ENCODE measurements at regions not wholly inside any gene's neighbourhood (a gene's known extent, or its start where the extent isn't known, plus 50 kb on each side); places are given as distances from the start of the nearest gene placed in this dataset.

DNA sequence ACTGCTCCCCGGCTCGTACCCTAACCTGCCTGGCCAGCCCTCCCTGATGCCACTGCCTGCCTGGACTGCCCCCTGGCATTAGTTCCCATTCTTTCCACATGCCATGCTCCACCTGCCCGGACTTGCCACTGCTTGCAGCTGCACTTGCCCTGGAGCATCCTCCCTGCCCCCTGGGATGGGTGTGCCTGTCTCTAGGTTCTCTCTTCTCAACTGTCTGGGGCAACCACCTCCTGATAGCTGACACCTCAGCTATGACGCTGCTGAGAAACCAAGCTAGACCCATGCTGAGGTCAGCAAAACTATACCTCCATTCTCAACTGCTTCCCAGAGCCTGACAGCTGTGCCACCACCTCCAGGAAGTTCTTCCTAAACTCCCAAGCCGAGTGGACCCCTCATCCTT lies 72.1 kb downstream of the PERP start:
- no peak for TF ChIP-seq POLR2AphosphoS5 (IDR thresholded peaks at IDR 0.05; ENCODE audit: low read depth, low read length)
- TF ChIP-seq, protein P1, sequence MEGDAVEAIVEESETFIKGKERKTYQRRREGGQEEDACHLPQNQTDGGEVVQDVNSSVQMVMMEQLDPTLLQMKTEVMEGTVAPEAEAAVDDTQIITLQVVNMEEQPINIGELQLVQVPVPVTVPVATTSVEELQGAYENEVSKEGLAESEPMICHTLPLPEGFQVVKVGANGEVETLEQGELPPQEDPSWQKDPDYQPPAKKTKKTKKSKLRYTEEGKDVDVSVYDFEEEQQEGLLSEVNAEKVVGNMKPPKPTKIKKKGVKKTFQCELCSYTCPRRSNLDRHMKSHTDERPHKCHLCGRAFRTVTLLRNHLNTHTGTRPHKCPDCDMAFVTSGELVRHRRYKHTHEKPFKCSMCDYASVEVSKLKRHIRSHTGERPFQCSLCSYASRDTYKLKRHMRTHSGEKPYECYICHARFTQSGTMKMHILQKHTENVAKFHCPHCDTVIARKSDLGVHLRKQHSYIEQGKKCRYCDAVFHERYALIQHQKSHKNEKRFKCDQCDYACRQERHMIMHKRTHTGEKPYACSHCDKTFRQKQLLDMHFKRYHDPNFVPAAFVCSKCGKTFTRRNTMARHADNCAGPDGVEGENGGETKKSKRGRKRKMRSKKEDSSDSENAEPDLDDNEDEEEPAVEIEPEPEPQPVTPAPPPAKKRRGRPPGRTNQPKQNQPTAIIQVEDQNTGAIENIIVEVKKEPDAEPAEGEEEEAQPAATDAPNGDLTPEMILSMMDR (IDR thresholded peaks at IDR 0.05), result no peak
- TF ChIP-seq, protein P2, sequence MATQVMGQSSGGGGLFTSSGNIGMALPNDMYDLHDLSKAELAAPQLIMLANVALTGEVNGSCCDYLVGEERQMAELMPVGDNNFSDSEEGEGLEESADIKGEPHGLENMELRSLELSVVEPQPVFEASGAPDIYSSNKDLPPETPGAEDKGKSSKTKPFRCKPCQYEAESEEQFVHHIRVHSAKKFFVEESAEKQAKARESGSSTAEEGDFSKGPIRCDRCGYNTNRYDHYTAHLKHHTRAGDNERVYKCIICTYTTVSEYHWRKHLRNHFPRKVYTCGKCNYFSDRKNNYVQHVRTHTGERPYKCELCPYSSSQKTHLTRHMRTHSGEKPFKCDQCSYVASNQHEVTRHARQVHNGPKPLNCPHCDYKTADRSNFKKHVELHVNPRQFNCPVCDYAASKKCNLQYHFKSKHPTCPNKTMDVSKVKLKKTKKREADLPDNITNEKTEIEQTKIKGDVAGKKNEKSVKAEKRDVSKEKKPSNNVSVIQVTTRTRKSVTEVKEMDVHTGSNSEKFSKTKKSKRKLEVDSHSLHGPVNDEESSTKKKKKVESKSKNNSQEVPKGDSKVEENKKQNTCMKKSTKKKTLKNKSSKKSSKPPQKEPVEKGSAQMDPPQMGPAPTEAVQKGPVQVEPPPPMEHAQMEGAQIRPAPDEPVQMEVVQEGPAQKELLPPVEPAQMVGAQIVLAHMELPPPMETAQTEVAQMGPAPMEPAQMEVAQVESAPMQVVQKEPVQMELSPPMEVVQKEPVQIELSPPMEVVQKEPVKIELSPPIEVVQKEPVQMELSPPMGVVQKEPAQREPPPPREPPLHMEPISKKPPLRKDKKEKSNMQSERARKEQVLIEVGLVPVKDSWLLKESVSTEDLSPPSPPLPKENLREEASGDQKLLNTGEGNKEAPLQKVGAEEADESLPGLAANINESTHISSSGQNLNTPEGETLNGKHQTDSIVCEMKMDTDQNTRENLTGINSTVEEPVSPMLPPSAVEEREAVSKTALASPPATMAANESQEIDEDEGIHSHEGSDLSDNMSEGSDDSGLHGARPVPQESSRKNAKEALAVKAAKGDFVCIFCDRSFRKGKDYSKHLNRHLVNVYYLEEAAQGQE (IDR thresholded peaks at IDR 0.05; ENCODE audit: insufficient read depth in 1 of 2, low read depth in 2 of 2, low read length in 1 of 2), result no peak

Data from Panc1 (cell line).